Right forelimb (tissue), 1 donor: ENCODE measurements at regions not wholly inside any gene's neighbourhood (a gene's known extent, or its start where the extent isn't known, plus 50 kb on each side); places are given as distances from the start of the nearest gene placed in this dataset.

Experiments
- DNase-seq: peaks from one replicate; pipeline ENCODE4 v3.0.0-alpha.2; 2018

GRCh38 chr17:55632893-55633292, 89.8 kb downstream of the TMEM100 start:
- no peak for DNase-seq

- no peak for DNase-seq
Observed at GRCh38 chr17:55632236-55632635, 90.4 kb downstream of the TMEM100 start.

- no peak for DNase-seq
Observed at GRCh38 chr17:55629995-55630394, 92.7 kb downstream of the TMEM100 start.

GRCh38 chr17:55625521-55625920, 97.1 kb downstream of the TMEM100 start:
- DNase-seq, result no peak

GRCh38 chr17:55624772-55625433, 97.8 kb downstream of the TMEM100 start:
- DNase-seq, result no peak

- no peak for DNase-seq
Observed at GRCh38 chr17:55622547-55622946, 100.1 kb downstream of the TMEM100 start.

GRCh38 chr17:55620945-55621344, 101.7 kb downstream of the TMEM100 start:
- no peak for DNase-seq

GRCh38 chr17:55620023-55620422, 102.6 kb downstream of the TMEM100 start:
- no peak for DNase-seq

GRCh38 chr17:55617441-55617840, 105.2 kb downstream of the TMEM100 start:
- DNase-seq, result no peak

GRCh38 chr17:55614061-55614460, 102.8 kb upstream of the SMIM36 start:
- DNase-seq, result no peak

GRCh38 chr17:55612691-55613141, 101.5 kb upstream of the SMIM36 start:
- DNase-seq, result peak; percentile 51

GRCh38 chr17:55607731-55608341, 96.6 kb upstream of the SMIM36 start:
- no peak for DNase-seq

- peak; percentile 58 for DNase-seq
Observed at GRCh38 chr17:55606488-55606815, 95.2 kb upstream of the SMIM36 start.

- no peak for DNase-seq
Observed at GRCh38 chr17:55605705-55606487, 94.6 kb upstream of the SMIM36 start.

GRCh38 chr17:55601874-55602364, 90.7 kb upstream of the SMIM36 start:
- DNase-seq, result no peak

GRCh38 chr17:55598495-55598894, 87.2 kb upstream of the SMIM36 start:
- DNase-seq, result no peak

GRCh38 chr17:55588446-55589242, 77.4 kb upstream of the SMIM36 start:
- no peak for DNase-seq

GRCh38 chr17:55587608-55588139, 76.4 kb upstream of the SMIM36 start:
- no peak for DNase-seq

GRCh38 chr17:55585629-55586028, 74.4 kb upstream of the SMIM36 start:
- DNase-seq, result no peak

GRCh38 chr17:55584861-55585260, 73.6 kb upstream of the SMIM36 start:
- DNase-seq, result no peak

GRCh38 chr17:55584055-55584685, 72.9 kb upstream of the SMIM36 start:
- DNase-seq, result no peak

GRCh38 chr17:55582897-55583296, 71.6 kb upstream of the SMIM36 start:
- no peak for DNase-seq
